ENCODE measurements at regions not wholly inside any gene's neighbourhood (a gene's known extent, or its start where the extent isn't known, plus 50 kb on each side); places are given as distances from the start of the nearest gene placed in this dataset.
"Not testable (repeated sequence)": the region's sequence is repeated elsewhere in the genome, so short reads cannot be mapped to it uniquely, and the experiment has no call there.

GRCh38 chr11:44387415-44387814, 77.5 kb upstream of the ALX4 start:
- no peak for DNase-seq (ENCODE audit: low spot score)
- TF ChIP-seq CTCF (IDR thresholded peaks at IDR 0.05; ENCODE audit: extremely low read depth, missing control alignments): no peak

- TF ChIP-seq CTCF (IDR thresholded peaks at IDR 0.05; ENCODE audit: extremely low read depth, missing control alignments): no peak
- DNase-seq (ENCODE audit: low spot score): no peak
These were observed 77.9 kb upstream of the ALX4 start for GRCh38 chr11:44387825-44388224.

GRCh38 chr11:44388828-44389657, 79.1 kb upstream of the ALX4 start:
- TF ChIP-seq CTCF (IDR thresholded peaks at IDR 0.05; ENCODE audit: extremely low read depth, missing control alignments): no peak
- no peak for DNase-seq (ENCODE audit: low spot score)

GRCh38 chr11:44389963-44390605, 80.1 kb upstream of the ALX4 start:
- DNase-seq (ENCODE audit: low spot score): no peak
- no peak for TF ChIP-seq CTCF (IDR thresholded peaks at IDR 0.05; ENCODE audit: extremely low read depth, missing control alignments)

GRCh38 chr11:44391004-44391403, 81.1 kb upstream of the ALX4 start:
- DNase-seq (ENCODE audit: low spot score): not testable (repeated sequence)

GRCh38 chr11:44396746-44397145, 86.8 kb upstream of the ALX4 start:
- not testable (repeated sequence) for DNase-seq (ENCODE audit: low spot score)

GRCh38 chr11:44397586-44398178, 87.7 kb upstream of the ALX4 start:
- DNase-seq (ENCODE audit: low spot score): no peak
- TF ChIP-seq CTCF (IDR thresholded peaks at IDR 0.05; ENCODE audit: extremely low read depth, missing control alignments): no peak

- no peak for TF ChIP-seq CTCF (IDR thresholded peaks at IDR 0.05; ENCODE audit: extremely low read depth, missing control alignments)
These were observed 88.5 kb upstream of the ALX4 start for GRCh38 chr11:44398266-44399030.

More at GRCh38 chr11:44398266-44399030, 88.5 kb upstream of the ALX4 start:
- DNase-seq (ENCODE audit: low spot score): no peak

Data from GM20000 (cell line).